ENCODE measurements at regions not wholly inside any gene's neighbourhood (a gene's known extent, or its start where the extent isn't known, plus 50 kb on each side); places are given as distances from the start of the nearest gene placed in this dataset.
A peak's percentile ranks its signal among the peaks of the same experiment; 100 is the strongest.
"Not testable (repeated sequence)": the region's sequence is repeated elsewhere in the genome, so short reads cannot be mapped to it uniquely, and the experiment has no call there.

- intact Hi-C loops (cut with micrococcal nuclease), result no loop called here
- Mint-ChIP-seq H3K4me3 (no peak overlapping the region), H3K27me3 (ENCODE audit: low read depth) (peaks cover 5% of the 10 kb centered on the region), H3K27ac (no peak overlapping the region), H3K9me3 (no peaks in the 10 kb centered on the region), H3K36me3 (ENCODE audit: low read depth) (no peaks in the 10 kb centered on the region), H3K4me1 (ENCODE audit: low read depth) (no peaks in the 10 kb centered on the region)
- DNase-seq, result no peak
- CTCF ChIA-PET, result interaction anchor here (1.1 kb wide), 1 partner anchor 9 kb away, joined by 4 read pairs; no protein-coding TSS in a partner anchor
Measured at GRCh38 chr14:30264161-30264560, 294.8 kb upstream of the G2E3 start.

DNA sequence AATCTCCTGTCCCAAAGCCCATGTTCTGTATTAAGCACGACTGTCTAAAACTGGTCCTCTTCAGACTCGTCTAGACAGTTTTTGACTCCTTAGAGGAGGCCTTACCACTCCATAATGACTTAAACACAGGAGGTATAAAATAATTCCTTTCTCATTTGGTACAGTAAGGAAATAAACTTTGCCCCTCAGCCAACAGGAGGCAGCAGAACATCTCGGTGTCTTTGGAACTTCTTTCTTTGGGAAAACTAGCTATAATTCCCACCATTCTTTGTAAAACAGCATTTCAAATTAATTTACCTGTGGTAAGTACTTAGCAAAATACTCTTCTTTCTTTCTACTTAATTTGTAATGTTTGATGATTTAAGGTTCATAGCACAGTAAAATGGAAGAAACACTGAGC is 292.7 kb upstream of the G2E3 start:
- peaks cover 4% of the 10 kb centered on the region for H3K4me1 Mint-ChIP-seq (ENCODE audit: low read depth)
- H3K36me3 Mint-ChIP-seq (ENCODE audit: low read depth), result no peaks in the 10 kb centered on the region
- intact Hi-C loops (cut with micrococcal nuclease), result no loop called here
- no peak for DNase-seq
- no peak overlapping the region for H3K27ac Mint-ChIP-seq
- no peak overlapping the region for H3K4me3 Mint-ChIP-seq
- no peaks in the 10 kb centered on the region for H3K9me3 Mint-ChIP-seq
- CTCF ChIA-PET, result no interaction called here
- H3K27me3 Mint-ChIP-seq (ENCODE audit: low read depth), result peaks cover 11% of the 10 kb centered on the region

- H3K27me3 Mint-ChIP-seq (ENCODE audit: low read depth), result peaks cover 11% of the 10 kb centered on the region
- H3K27ac Mint-ChIP-seq, result no peak overlapping the region
- DNase-seq, result no peak
- H3K4me1 Mint-ChIP-seq (ENCODE audit: low read depth), result peaks cover 4% of the 10 kb centered on the region
- no peaks in the 10 kb centered on the region for H3K9me3 Mint-ChIP-seq
- no peaks in the 10 kb centered on the region for H3K36me3 Mint-ChIP-seq (ENCODE audit: low read depth)
- CTCF ChIA-PET, result no interaction called here
- intact Hi-C loops (cut with micrococcal nuclease), result no loop called here
- no peak overlapping the region for H3K4me3 Mint-ChIP-seq
Measured at GRCh38 chr14:30267141-30267540, 291.8 kb upstream of the G2E3 start.

- H3K27me3 Mint-ChIP-seq (ENCODE audit: low read depth), result peaks cover 11% of the 10 kb centered on the region
- H3K27ac Mint-ChIP-seq, result no peak overlapping the region
- intact Hi-C loops (cut with micrococcal nuclease), result loop anchor here (2.0 to 5.0 kb wide), 3 partner anchors 252 to 1513 kb away; no protein-coding TSS in a partner anchor
- peak; percentile 80 for DNase-seq
- peaks cover 4% of the 10 kb centered on the region for H3K4me1 Mint-ChIP-seq (ENCODE audit: low read depth)
- CTCF ChIA-PET, result interaction anchor here (0.6 to 2.3 kb wide), 21 partner anchors 8 to 1544 kb away, joined by 3 to 15 read pairs (median 3); no protein-coding TSS in a partner anchor
- H3K9me3 Mint-ChIP-seq, result no peaks in the 10 kb centered on the region
- no peaks in the 10 kb centered on the region for H3K36me3 Mint-ChIP-seq (ENCODE audit: low read depth)
- H3K4me3 Mint-ChIP-seq, result peak overlapping the region; percentile 28
Measured at GRCh38 chr14:30270200-30271161, 288.5 kb upstream of the G2E3 start.

GRCh38 chr14:30271811-30272323 is 287.1 kb upstream of the G2E3 start:
- Mint-ChIP-seq H3K27ac (no peak overlapping the region), H3K9me3 (peaks cover 2% of the 10 kb centered on the region), H3K27me3 (ENCODE audit: low read depth) (peaks cover 12% of the 10 kb centered on the region), H3K4me3 (no peak overlapping the region), H3K4me1 (ENCODE audit: low read depth) (peaks cover 4% of the 10 kb centered on the region), H3K36me3 (ENCODE audit: low read depth) (no peaks in the 10 kb centered on the region)
- DNase-seq, result no peak
- CTCF ChIA-PET, result interaction anchor here (0.8 to 2.3 kb wide), 5 partner anchors 9 to 465 kb away, joined by 3 to 15 read pairs (median 4); no protein-coding TSS in a partner anchor
- intact Hi-C loops (cut with micrococcal nuclease), result loop anchor here (2.0 to 5.0 kb wide), 3 partner anchors 251 to 1515 kb away; no protein-coding TSS in a partner anchor

DNA sequence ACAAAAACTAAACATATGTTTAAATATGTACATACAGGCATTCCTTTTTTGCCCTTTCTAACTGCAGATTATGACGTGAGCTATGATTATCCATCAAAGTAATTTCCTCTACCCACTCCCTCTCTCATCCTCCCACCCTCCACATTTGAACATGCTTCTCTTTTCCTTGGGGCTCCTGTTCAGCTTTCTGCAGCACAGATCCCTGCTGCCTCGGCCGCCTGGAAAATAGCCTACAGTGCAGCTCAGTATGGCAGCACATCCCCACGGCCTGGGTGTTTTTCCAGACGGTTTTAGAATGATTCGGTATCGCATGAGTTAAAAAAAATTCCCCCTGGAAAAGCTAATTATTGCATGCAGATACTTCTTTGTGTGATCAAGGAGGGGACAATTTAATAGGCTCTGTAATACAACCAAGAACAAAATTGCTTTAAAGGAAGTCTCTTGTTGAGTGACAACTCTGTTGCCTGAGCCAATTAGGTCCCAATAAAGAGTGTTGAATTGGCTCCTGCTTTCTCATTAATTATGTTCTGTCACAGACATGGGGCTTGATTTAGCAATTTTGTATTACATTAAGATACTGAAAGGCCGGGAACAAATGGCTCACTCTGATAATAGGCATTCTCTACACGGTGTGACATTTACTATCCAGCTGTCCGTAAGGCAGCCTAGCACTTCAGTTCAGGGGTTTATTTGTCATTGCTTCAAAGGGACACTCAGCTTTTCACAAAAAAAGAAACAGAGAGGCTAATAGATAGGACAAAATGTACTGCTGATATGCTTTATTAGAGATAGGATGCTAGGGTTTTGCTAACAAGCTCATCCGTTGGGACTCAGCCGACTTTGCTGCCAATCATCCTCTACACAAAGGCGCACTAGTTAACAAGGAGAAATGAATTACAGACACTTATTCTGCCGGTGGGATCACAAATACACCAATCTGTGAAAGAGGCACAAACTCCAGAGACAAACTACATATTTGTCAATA is 285.8 kb upstream of the G2E3 start:
- DNase-seq, result no peak
- CTCF ChIA-PET, result interaction anchor here (0.8 to 1.3 kb wide), 3 partner anchors 9 to 1519 kb away, joined by 3 to 4 read pairs (median 3); no protein-coding TSS in a partner anchor
- intact Hi-C loops (cut with micrococcal nuclease), result loop anchor here (5.0 kb wide), 2 partner anchors 726 to 1516 kb away; no protein-coding TSS in a partner anchor
- Mint-ChIP-seq H3K9me3 (peaks cover 5% of the 10 kb centered on the region), H3K27ac (no peak overlapping the region), H3K27me3 (ENCODE audit: low read depth) (peaks cover 12% of the 10 kb centered on the region), H3K4me1 (ENCODE audit: low read depth) (peaks cover 4% of the 10 kb centered on the region), H3K36me3 (ENCODE audit: low read depth) (no peaks in the 10 kb centered on the region), H3K4me3 (no peak overlapping the region)

- H3K9me3 Mint-ChIP-seq, result peaks cover 5% of the 10 kb centered on the region
- intact Hi-C loops (cut with micrococcal nuclease), result no loop called here
- CTCF ChIA-PET, result no interaction called here
- no peaks in the 10 kb centered on the region for H3K4me1 Mint-ChIP-seq (ENCODE audit: low read depth)
- peaks cover 3% of the 10 kb centered on the region for H3K27me3 Mint-ChIP-seq (ENCODE audit: low read depth)
- H3K27ac Mint-ChIP-seq, result no peak overlapping the region
- H3K4me3 Mint-ChIP-seq, result no peak overlapping the region
- H3K36me3 Mint-ChIP-seq (ENCODE audit: low read depth), result no peaks in the 10 kb centered on the region
- DNase-seq, result no peak
Measured at GRCh38 chr14:30275604-30276003, 283.4 kb upstream of the G2E3 start.

DNA sequence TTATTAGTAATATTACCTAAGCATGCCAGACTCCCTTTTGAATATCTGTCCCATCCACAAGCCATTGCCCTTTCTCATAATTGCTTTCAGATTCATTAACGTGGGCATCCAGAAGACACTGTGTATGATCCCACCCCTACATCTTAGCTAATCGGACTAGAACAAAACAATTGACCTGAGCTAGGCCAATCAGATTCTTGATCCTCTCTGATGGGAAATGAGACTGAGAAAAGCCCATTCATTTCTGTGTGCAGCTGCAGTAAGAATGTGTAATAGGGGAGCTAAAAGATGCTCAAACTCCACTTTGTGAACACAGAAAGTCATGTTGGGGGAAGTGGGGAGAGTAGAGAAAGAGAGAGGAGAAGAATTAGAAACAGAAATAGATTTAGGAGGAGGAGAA is 281.7 kb upstream of the G2E3 start:
- Mint-ChIP-seq H3K27me3 (ENCODE audit: low read depth) (peaks cover 3% of the 10 kb centered on the region), H3K4me3 (no peak overlapping the region), H3K36me3 (ENCODE audit: low read depth) (no peaks in the 10 kb centered on the region), H3K9me3 (peaks cover 5% of the 10 kb centered on the region), H3K27ac (no peak overlapping the region), H3K4me1 (ENCODE audit: low read depth) (no peaks in the 10 kb centered on the region)
- no peak for DNase-seq
- intact Hi-C loops (cut with micrococcal nuclease), result no loop called here
- CTCF ChIA-PET, result no interaction called here

DNA sequence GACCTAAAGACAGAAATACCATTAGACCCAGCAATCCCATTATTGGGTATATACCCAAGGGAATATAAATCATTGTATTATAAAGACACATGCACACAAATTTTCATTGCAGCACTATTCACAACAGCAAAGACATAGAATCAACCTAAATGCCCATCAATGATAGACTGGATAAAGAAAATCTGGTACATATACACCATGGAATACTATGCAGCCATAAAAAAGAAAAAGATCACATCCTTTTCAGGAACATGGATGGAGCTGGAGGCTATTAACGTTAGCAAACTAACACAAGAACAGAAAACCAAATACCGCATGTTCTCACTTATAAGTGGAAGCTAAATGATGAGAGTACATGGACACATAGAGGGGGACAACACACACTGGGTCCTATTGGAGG is 280.1 kb upstream of the G2E3 start:
- CTCF ChIA-PET, result not testable (repeated sequence)

GRCh38 chr14:30283822-30284446 is 275.0 kb upstream of the G2E3 start:
- Mint-ChIP-seq H3K4me3 (no peak overlapping the region), H3K27ac (no peak overlapping the region), H3K9me3 (no peaks in the 10 kb centered on the region), H3K27me3 (ENCODE audit: low read depth) (peaks cover 7% of the 10 kb centered on the region), H3K36me3 (ENCODE audit: low read depth) (no peaks in the 10 kb centered on the region), H3K4me1 (ENCODE audit: low read depth) (no peaks in the 10 kb centered on the region)
- DNase-seq, result peak; percentile 30
- intact Hi-C loops (cut with micrococcal nuclease), result no loop called here
- CTCF ChIA-PET, result interaction anchor here (0.7 to 2.0 kb wide), 5 partner anchors 9 to 55 kb away, joined by 3 to 12 read pairs (median 5); no protein-coding TSS in a partner anchor

More for the DNA sequence above, 280.1 kb upstream of the G2E3 start:
- H3K4me1 Mint-ChIP-seq (ENCODE audit: low read depth); DNase-seq; H3K4me3 Mint-ChIP-seq; H3K36me3 Mint-ChIP-seq (ENCODE audit: low read depth); H3K27me3 Mint-ChIP-seq (ENCODE audit: low read depth); H3K27ac Mint-ChIP-seq; intact Hi-C loops (cut with micrococcal nuclease); H3K9me3 Mint-ChIP-seq: not testable (repeated sequence)

GRCh38 chr14:30284808-30285207 is 274.1 kb upstream of the G2E3 start:
- no peaks in the 10 kb centered on the region for H3K4me1 Mint-ChIP-seq (ENCODE audit: low read depth)
- CTCF ChIA-PET, result interaction anchor here (0.6 to 2.0 kb wide), 3 partner anchors 14 to 32 kb away, joined by 3 to 12 read pairs (median 6); no protein-coding TSS in a partner anchor
- H3K36me3 Mint-ChIP-seq (ENCODE audit: low read depth), result no peaks in the 10 kb centered on the region
- no peak for DNase-seq
- no peak overlapping the region for H3K27ac Mint-ChIP-seq
- peaks cover 7% of the 10 kb centered on the region for H3K27me3 Mint-ChIP-seq (ENCODE audit: low read depth)
- no peak overlapping the region for H3K4me3 Mint-ChIP-seq
- intact Hi-C loops (cut with micrococcal nuclease), result no loop called here
- H3K9me3 Mint-ChIP-seq, result no peaks in the 10 kb centered on the region
